IPS DF 4.7 (cell line): ENCODE measurements at regions not wholly inside any gene's neighbourhood (a gene's known extent, or its start where the extent isn't known, plus 50 kb on each side); places are given as distances from the start of the nearest gene placed in this dataset.

Source experiments
- DNase-seq: peaks from one replicate; pipeline ENCODE4 v3.0.0-alpha.2; 2013; ENCODE audit warnings: low spot score; ENCODE audit errors: extremely low read depth

DNA sequence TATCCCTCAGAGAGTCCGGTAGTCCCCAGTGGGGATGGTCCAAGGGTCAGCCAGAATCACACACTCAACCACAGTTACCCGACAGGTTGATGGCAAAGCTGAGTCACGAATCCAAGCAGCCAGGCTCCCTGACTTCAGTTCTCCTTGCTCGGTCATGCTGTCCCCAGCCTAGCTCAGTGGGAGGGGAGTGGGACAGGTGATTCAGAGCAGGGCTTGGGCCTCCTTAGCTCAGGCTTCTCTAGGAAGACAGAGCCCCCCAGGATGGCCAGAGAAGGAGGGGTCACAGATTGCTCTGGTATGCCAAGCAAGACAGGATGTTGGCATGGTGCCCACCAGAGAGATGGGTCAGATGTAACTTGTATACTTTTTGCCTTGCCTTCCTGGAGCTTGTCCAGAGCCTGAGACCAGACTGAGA, 66.5 kb downstream of the EFNB1 start:
- DNase-seq: no peak

- no peak for DNase-seq
Measured at GRCh38 chrX:68894513-68895340, 65.9 kb downstream of the EFNB1 start.

GRCh38 chrX:68894142-68894512, 65.3 kb downstream of the EFNB1 start:
- DNase-seq: no peak

DNA sequence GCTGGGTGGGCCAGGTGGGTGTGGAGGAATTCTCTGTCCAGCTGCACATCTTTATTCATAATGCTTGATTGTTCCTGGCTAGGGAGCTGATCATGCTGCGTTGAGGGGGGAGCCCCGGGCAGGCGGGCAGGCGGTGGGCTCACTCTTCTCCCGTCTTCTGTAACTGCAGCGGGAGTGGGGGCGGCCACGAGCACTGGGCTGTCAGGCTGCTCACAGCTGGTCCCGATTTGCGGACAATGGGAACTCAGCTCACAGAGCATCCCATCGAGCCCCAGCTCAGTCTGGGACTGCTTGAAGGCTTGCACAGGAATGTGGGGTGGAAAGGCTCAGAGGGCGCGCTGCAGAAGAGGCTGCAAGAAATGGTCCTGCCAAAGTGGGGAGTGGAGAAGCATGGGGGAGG, 63.8 kb downstream of the EFNB1 start:
- DNase-seq: no peak

DNA sequence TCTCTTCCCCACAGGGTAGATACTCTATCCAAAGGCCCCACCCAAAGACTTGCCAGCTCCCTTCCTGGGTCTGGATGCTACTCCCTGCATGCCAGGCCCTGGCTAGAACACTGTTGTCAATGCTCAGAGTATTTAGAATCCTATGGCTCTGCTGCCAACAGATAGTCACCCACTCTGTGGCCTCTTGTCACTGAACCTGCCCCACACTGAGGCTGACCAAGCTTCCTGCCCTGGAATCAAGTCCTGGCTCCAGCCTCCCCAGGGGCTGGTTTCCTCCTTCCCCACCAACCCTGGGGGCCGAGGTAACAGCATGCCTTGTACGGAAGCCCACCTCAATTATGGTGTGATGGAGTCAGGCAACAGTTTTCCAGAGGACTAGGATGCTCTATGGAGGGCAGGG, 63.3 kb downstream of the EFNB1 start:
- no peak for DNase-seq
